AG04449 (cell line): ENCODE measurements at regions not wholly inside any gene's neighbourhood (a gene's known extent, or its start where the extent isn't known, plus 50 kb on each side); places are given as distances from the start of the nearest gene placed in this dataset.

Experiments used
- CTCF ChIA-PET: fragments of 350-600 bp; formaldehyde crosslinking; extraction: SDS; loops from one replicate; lab custom pipeline; 2021; ENCODE audit warnings: antibody characterized with exemption; lab: Yijun Ruan, JAX
- POLR2A ChIA-PET: fragments of 400-600, 350-600 bp; formaldehyde crosslinking; extraction: SDS; loops from one replicate; lab custom pipeline; 2020; ENCODE audit warnings: antibody characterized with exemption, inconsistent platforms; lab: Yijun Ruan, JAX
- DNase-seq: peaks from one replicate; pipeline ENCODE4 v3.0.0-alpha.2; 2010; ENCODE audit warnings: low read depth, low spot score
- H3K4me3 ChIP-seq: 2 replicates; pipeline ENCODE4 v1.5.1; 2011; ENCODE audit warnings: low read depth, mild to moderate bottlenecking, control low read depth, low read length
- CTCF ChIP-seq: IDR thresholded peaks from one replicate; pipeline ENCODE4 v1.5.1; 2011; ENCODE audit warnings: mild to moderate bottlenecking, moderate library complexity, low read length, control low read depth, inconsistent platforms; ENCODE audit not compliant: insufficient read depth; ENCODE audit errors: missing control alignments

GRCh38 chr14:99325591-99325990 lies 53.6 kb upstream of the BCL11B start:
- ChIA-PET CTCF (no interaction called here), POLR2A (no interaction called here)
- H3K4me3 ChIP-seq, result no peak overlapping the region
- DNase-seq, result no peak
- no peak for TF ChIP-seq CTCF

- ChIA-PET CTCF (no interaction called here), POLR2A (interaction anchor here (0.6 kb wide), 1 partner anchor 17 kb away, joined by 3 read pairs; no protein-coding TSS in a partner anchor)
- no peak overlapping the region for H3K4me3 ChIP-seq
- DNase-seq, result no peak
- no peak for TF ChIP-seq CTCF
These were observed 53.0 kb upstream of the BCL11B start for GRCh38 chr14:99325016-99325415.

GRCh38 chr14:99324291-99324690 lies 52.3 kb upstream of the BCL11B start:
- TF ChIP-seq CTCF, result no peak
- ChIA-PET CTCF (no interaction called here), POLR2A (no interaction called here)
- no peak for DNase-seq
- H3K4me3 ChIP-seq, result no peak overlapping the region

GRCh38 chr14:99323603-99324185 lies 51.7 kb upstream of the BCL11B start:
- no peak for TF ChIP-seq CTCF
- no peak for DNase-seq
- no peak overlapping the region for H3K4me3 ChIP-seq
- ChIA-PET CTCF (no interaction called here), POLR2A (no interaction called here)

- DNase-seq, result no peak
- CTCF ChIA-PET, result interaction anchor here (1.5 to 1.6 kb wide), 2 partner anchors 93 to 94 kb away, joined by 4 read pairs; no protein-coding TSS in a partner anchor
- TF ChIP-seq CTCF, result no peak
- POLR2A ChIA-PET, result no interaction called here
- H3K4me3 ChIP-seq, result no peak overlapping the region
These were observed 51.0 kb upstream of the BCL11B start for GRCh38 chr14:99322731-99323599.
